Fibroblast of lung (primary cell): ENCODE measurements at regions not wholly inside any gene's neighbourhood (a gene's known extent, or its start where the extent isn't known, plus 50 kb on each side); places are given as distances from the start of the nearest gene placed in this dataset.

Experiments
- CTCF ChIP-seq, 2 donors: IDR thresholded peaks in 1 of 2; conservative IDR thresholded peaks in 1 of 2; 1 replicate in 1 of 2; 2 replicates in 1 of 2; pipeline ENCODE4 v1.5.1; 2011 to 2012; ENCODE audit warnings: low read length in 2 of 2, control low read depth in 1 of 2, inconsistent platforms in 1 of 2, low read depth in 1 of 2, mild to moderate bottlenecking in 1 of 2
- EZH2 ChIP-seq: IDR thresholded peaks from 2 replicates; pipeline ENCODE4 v1.5.1; 2012; ENCODE audit warnings: low read length, control low read depth, mild to moderate bottlenecking; ENCODE audit errors: missing control alignments

- no peak for TF ChIP-seq CTCF (conservative IDR thresholded peaks at IDR 0.05 in 1 of 2, IDR thresholded peaks at IDR 0.05 in 1 of 2; ENCODE audit: low read depth in 1 of 2, low read length in 2 of 2)
- TF ChIP-seq EZH2: no peak
Measured at GRCh38 chr2:6664332-6665061, 201.2 kb downstream of the CMPK2 start.
